ENCODE measurements at regions not wholly inside any gene's neighbourhood (a gene's known extent, or its start where the extent isn't known, plus 50 kb on each side); places are given as distances from the start of the nearest gene placed in this dataset.

GRCh38 chr11:29309992-29310391, 706.8 kb downstream of the KCNA4 start (continued):
- TF ChIP-seq ZBTB33 (IDR thresholded peaks at IDR 0.05; ENCODE audit: borderline replicate concordance, low read depth) (no peak), MEF2A (IDR thresholded peaks at IDR 0.05; ENCODE audit: borderline replicate concordance, low read depth) (peak; percentile 35; the same call in 1 of the 2 replicates), GATA2 (CRISPR knock-in tag; IDR thresholded peaks at IDR 0.05) (no peak), TAF1 (IDR thresholded peaks at IDR 0.05; ENCODE audit: borderline replicate concordance, low read depth, low read length) (peak; percentile 13; the same call in 1 of the 2 replicates), RFX5 (IDR thresholded peaks at IDR 0.05; ENCODE audit: low read length) (no peak), RCOR1 (IDR thresholded peaks at IDR 0.05; ENCODE audit: low read length) (no peak), CHD2 (IDR thresholded peaks at IDR 0.05; ENCODE audit: low read length, partially characterized antibody) (no peak), YY1 (IDR thresholded peaks at IDR 0.05; ENCODE audit: low read depth) (peak; percentile 38; the same call in 1 of the 2 replicates)

DNA sequence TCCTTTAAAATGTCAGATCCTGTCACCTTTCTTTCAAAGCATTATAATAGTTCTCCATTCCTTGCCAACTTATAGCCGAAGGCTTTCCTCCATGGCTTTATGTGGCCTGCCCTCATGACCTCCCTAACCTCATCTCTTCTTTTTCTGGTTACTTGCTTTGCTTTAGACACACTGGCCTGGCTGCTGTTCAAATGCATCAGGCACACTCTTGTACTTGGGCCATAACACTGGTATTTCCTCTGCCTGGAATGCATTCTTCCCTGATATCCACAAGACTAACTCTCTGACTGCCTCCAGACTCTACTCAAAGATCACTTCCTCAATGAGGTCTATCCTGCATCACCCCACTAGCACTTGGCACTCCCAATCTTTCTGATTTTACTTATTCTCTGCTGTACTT, 710.3 kb downstream of the KCNA4 start:
- Histone ChIP-seq H3K9me2 (no peaks in the 10 kb centered on the region), H3K79me2 (ENCODE audit: insufficient read depth) (no peaks in the 10 kb centered on the region), H3K4me3 (ENCODE audit: low read depth in 2 of 2, low read length in 1 of 2) (no peak overlapping the region), H3K9ac (peak overlapping the region; percentile 32), H3K4me1 (ENCODE audit: control insufficient read depth in 1 of 2, insufficient read depth in 2 of 2, low read depth in 1 of 2, low read length in 1 of 2) (peaks cover 0 to 39% of the 10 kb centered on the region in 2 experiments; a peak in 3 of 4 replicates), H3F3A (replicated peaks; ENCODE audit: insufficient read depth) (peaks cover 37% of the 10 kb centered on the region), H2AFZ (ENCODE audit: low read depth) (no peak overlapping the region), H3K27ac (ENCODE audit: low read depth in 2 of 2, low read length in 1 of 2) (peak overlapping the region in 1 of 2 experiments; percentile 76; a peak in 3 of 4 replicates), H3K36me3 (replicated peaks in 1 of 2; ENCODE audit: control insufficient read depth in 1 of 2, insufficient read depth in 2 of 2, low read length in 1 of 2) (no peaks in the 10 kb centered on the region), H3K27me3 (ENCODE audit: insufficient read depth) (no peaks in the 10 kb centered on the region), H4K20me1 (ENCODE audit: insufficient read depth) (no peaks in the 10 kb centered on the region), H3K4me2 (peak overlapping the region; percentile 15; the same call in 1 of the 2 replicates), H3K9me3 (no peaks in the 10 kb centered on the region)
- CTCF ChIA-PET: no interaction called here
- DNase-seq: no peak
- no peak for TF ChIP-seq FOXJ3 (CRISPR knock-in tag; IDR thresholded peaks at IDR 0.05)
- peak; percentile 69; the same call in 1 of the 2 replicates for TF ChIP-seq TEAD4 (IDR thresholded peaks at IDR 0.05; ENCODE audit: borderline replicate concordance, insufficient read depth)
- TF ChIP-seq MAX (IDR thresholded peaks at IDR 0.05; ENCODE audit: low read depth): 0 out of 2 replicates have a peak, but pooled peaks have one; percentile 57
- no peak for TF ChIP-seq REST (IDR thresholded peaks at IDR 0.05; ENCODE audit: low read depth, low read length)
- no peak for TF ChIP-seq CHD2 (IDR thresholded peaks at IDR 0.05; ENCODE audit: low read length, partially characterized antibody)
- TF ChIP-seq PBX3 (IDR thresholded peaks at IDR 0.05): peak; percentile 62
- TF ChIP-seq TCF12 (IDR thresholded peaks at IDR 0.05): peak; percentile 80
- peak in 1 of 2 experiments; percentile 87; a peak in 2 of 4 replicates for TF ChIP-seq EP300 (IDR thresholded peaks at IDR 0.05; ENCODE audit: borderline replicate concordance in 1 of 2, low read depth in 1 of 2, low read length in 1 of 2)
- peak; percentile 57 for TF ChIP-seq ELF1 (IDR thresholded peaks at IDR 0.05)
- TF ChIP-seq RAD21 (IDR thresholded peaks at IDR 0.05; ENCODE audit: low read length): no peak
- peak; percentile 31; the same call in 1 of the 2 replicates for TF ChIP-seq JUND (IDR thresholded peaks at IDR 0.05)
- TF ChIP-seq GABPA (IDR thresholded peaks at IDR 0.05; ENCODE audit: low read depth): no peak
- TF ChIP-seq RCOR1 (IDR thresholded peaks at IDR 0.05; ENCODE audit: low read length): no peak
- TF ChIP-seq FOSL2 (IDR thresholded peaks at IDR 0.05; ENCODE audit: borderline replicate concordance, low read depth): peak; percentile 50; the same call in 1 of the 2 replicates
- no peak for TF ChIP-seq RFX5 (IDR thresholded peaks at IDR 0.05; ENCODE audit: low read length)
- TF ChIP-seq SIN3A (IDR thresholded peaks at IDR 0.05; ENCODE audit: borderline replicate concordance, low read depth, low read length): no peak
- TF ChIP-seq POLR2AphosphoS5 (IDR thresholded peaks at IDR 0.05; ENCODE audit: low read depth, low read length): peak; percentile 44; the same call in 1 of the 2 replicates
- TF ChIP-seq, protein P1, sequence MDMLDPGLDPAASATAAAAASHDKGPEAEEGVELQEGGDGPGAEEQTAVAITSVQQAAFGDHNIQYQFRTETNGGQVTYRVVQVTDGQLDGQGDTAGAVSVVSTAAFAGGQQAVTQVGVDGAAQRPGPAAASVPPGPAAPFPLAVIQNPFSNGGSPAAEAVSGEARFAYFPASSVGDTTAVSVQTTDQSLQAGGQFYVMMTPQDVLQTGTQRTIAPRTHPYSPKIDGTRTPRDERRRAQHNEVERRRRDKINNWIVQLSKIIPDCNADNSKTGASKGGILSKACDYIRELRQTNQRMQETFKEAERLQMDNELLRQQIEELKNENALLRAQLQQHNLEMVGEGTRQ (IDR thresholded peaks at IDR 0.05; ENCODE audit: borderline replicate concordance, low read depth, low read length): no peak
- TF ChIP-seq NFIC (IDR thresholded peaks at IDR 0.05; ENCODE audit: borderline replicate concordance): peak; percentile 93
- peak; percentile 90 for TF ChIP-seq RXRA (IDR thresholded peaks at IDR 0.05; ENCODE audit: borderline replicate concordance, low read depth)
- peak; percentile 29; the same call in 1 of the 2 replicates for TF ChIP-seq TAF1 (IDR thresholded peaks at IDR 0.05; ENCODE audit: borderline replicate concordance, low read depth, low read length)
- 0 out of 2 replicates have a peak, but pooled peaks have one; percentile 14 for TF ChIP-seq MEF2A (IDR thresholded peaks at IDR 0.05; ENCODE audit: borderline replicate concordance, low read depth)
- WGBS (ENCODE audit: low lambda C conversion rate): 31% methylated on average over 1 of the region's 1 CpG
- POLR2A ChIA-PET: no interaction called here
